ENCODE measurements at regions not wholly inside any gene's neighbourhood (a gene's known extent, or its start where the extent isn't known, plus 50 kb on each side); places are given as distances from the start of the nearest gene placed in this dataset.

DNA sequence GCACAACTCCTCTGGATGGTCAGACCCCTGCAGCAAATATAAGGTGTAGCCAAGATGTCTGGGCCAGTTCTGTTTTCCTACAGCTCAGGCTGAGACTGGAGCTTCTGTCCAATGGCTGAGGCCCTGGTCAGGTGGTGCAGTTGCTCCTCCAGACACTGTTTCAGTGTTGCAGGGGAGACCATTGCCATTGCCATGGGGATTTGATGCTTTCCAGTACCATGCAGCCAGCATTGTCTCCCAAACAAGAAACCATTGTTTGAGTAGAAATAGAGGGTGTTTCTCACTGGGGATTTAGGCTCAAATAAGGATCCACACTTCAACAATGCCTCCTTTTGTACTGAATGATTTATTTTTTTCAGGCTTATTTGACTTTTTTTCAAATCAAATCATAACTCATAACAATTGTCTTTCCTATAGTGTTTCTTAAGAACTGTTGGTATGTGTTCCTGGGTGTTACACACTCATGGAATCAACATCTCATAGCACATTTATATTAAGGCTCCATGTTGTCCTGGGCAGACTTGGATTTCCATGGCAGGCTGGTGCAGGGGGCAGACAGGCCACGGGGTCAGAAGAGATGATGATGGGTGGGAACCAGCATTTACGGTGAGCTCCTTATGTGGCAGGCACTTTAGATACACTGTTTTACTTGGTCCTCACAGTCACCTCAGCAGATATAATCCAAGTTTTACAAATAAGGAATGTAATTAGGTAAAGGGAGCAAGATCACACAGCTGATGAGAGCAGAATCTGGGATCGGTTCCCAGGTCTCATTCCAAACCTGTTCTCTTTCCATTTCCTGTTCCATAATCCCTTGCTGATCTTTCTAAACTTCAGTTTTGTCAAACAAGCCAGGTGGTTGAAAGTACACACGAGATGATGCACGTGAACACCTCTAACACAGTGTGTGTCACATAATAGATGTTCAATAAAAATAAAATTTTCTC, 95.9 kb upstream of the GNAQ start:
- H3K4me3 ChIP-seq (ENCODE audit: low read length) = no peak overlapping the region
- no peak overlapping the region for H3K27ac ChIP-seq (ENCODE audit: low read length)
- H3K27me3 ChIP-seq (replicated peaks; ENCODE audit: insufficient read depth, low read length) = no peaks in the 10 kb centered on the region
- H3K9ac ChIP-seq (ENCODE audit: low read length) = no peak overlapping the region
- DNase-seq = no peak
- no peaks in the 10 kb centered on the region for H3K79me2 ChIP-seq (ENCODE audit: low read length)
- no peaks in the 10 kb centered on the region for H3K36me3 ChIP-seq (replicated peaks; ENCODE audit: insufficient read depth, low read length)
- H3K9me3 ChIP-seq (replicated peaks; ENCODE audit: insufficient read depth, low read length) = no peaks in the 10 kb centered on the region
- no peak overlapping the region for H3K4me2 ChIP-seq (ENCODE audit: low read depth, low read length)
- H3K4me1 ChIP-seq (ENCODE audit: low read length) = no peaks in the 10 kb centered on the region
- H3K9me2 ChIP-seq (replicated peaks; ENCODE audit: insufficient read depth, low read length) = no peaks in the 10 kb centered on the region
- TF ChIP-seq, protein P1, sequence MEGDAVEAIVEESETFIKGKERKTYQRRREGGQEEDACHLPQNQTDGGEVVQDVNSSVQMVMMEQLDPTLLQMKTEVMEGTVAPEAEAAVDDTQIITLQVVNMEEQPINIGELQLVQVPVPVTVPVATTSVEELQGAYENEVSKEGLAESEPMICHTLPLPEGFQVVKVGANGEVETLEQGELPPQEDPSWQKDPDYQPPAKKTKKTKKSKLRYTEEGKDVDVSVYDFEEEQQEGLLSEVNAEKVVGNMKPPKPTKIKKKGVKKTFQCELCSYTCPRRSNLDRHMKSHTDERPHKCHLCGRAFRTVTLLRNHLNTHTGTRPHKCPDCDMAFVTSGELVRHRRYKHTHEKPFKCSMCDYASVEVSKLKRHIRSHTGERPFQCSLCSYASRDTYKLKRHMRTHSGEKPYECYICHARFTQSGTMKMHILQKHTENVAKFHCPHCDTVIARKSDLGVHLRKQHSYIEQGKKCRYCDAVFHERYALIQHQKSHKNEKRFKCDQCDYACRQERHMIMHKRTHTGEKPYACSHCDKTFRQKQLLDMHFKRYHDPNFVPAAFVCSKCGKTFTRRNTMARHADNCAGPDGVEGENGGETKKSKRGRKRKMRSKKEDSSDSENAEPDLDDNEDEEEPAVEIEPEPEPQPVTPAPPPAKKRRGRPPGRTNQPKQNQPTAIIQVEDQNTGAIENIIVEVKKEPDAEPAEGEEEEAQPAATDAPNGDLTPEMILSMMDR (IDR thresholded peaks at IDR 0.05; ENCODE audit: low read length) = no peak
- TF ChIP-seq EZH2phosphoT487 (IDR thresholded peaks at IDR 0.05; ENCODE audit: low read length) (no peak), EZH2 (optimal IDR thresholded peaks at IDR 0.05; ENCODE audit: low read depth, low read length) (no peak)
- H2AFZ ChIP-seq (ENCODE audit: low read length) = no peak overlapping the region
- no peaks in the 10 kb centered on the region for H4K20me1 ChIP-seq (ENCODE audit: insufficient read depth, low read length)
- H3F3A ChIP-seq (ENCODE audit: insufficient read depth, low read length) = no peaks in the 10 kb centered on the region

DNA sequence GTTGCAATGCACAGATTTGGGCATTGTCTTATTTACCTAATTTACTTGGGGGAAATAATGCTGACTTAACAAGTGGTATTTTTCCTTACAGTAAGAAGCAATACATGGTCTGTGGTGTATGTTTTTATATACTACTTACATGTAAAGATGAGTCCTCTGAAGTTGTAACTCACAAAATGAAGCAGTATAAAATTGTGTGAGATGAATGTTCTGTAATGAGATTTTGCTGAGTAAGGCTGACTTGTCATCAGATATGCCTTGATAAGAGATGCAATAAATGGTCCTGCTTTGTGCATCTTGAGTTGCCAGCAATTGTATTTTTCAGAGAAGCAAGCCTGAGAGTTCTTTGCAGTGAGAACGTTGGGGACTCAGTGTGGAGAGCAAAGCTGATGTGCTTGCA, 92.2 kb upstream of the GNAQ start:
- Histone ChIP-seq H3F3A (ENCODE audit: insufficient read depth, low read length) (no peaks in the 10 kb centered on the region), H3K4me3 (ENCODE audit: low read length) (no peak overlapping the region), H3K9me3 (replicated peaks; ENCODE audit: insufficient read depth, low read length) (no peaks in the 10 kb centered on the region), H3K79me2 (ENCODE audit: low read length) (no peaks in the 10 kb centered on the region), H2AFZ (ENCODE audit: low read length) (no peak overlapping the region), H3K4me2 (ENCODE audit: low read depth, low read length) (no peak overlapping the region), H4K20me1 (ENCODE audit: insufficient read depth, low read length) (no peaks in the 10 kb centered on the region), H3K4me1 (ENCODE audit: low read length) (no peaks in the 10 kb centered on the region), H3K27me3 (replicated peaks; ENCODE audit: insufficient read depth, low read length) (no peaks in the 10 kb centered on the region), H3K27ac (ENCODE audit: low read length) (no peak overlapping the region), H3K36me3 (replicated peaks; ENCODE audit: insufficient read depth, low read length) (no peaks in the 10 kb centered on the region), H3K9ac (ENCODE audit: low read length) (no peak overlapping the region), H3K9me2 (replicated peaks; ENCODE audit: insufficient read depth, low read length) (no peaks in the 10 kb centered on the region)
- TF ChIP-seq EZH2 (optimal IDR thresholded peaks at IDR 0.05; ENCODE audit: low read depth, low read length) = no peak
- TF ChIP-seq EZH2phosphoT487 (IDR thresholded peaks at IDR 0.05; ENCODE audit: low read length) = no peak
- TF ChIP-seq, protein P1 (IDR thresholded peaks at IDR 0.05; ENCODE audit: low read length) = no peak
- DNase-seq = no peak

DNA sequence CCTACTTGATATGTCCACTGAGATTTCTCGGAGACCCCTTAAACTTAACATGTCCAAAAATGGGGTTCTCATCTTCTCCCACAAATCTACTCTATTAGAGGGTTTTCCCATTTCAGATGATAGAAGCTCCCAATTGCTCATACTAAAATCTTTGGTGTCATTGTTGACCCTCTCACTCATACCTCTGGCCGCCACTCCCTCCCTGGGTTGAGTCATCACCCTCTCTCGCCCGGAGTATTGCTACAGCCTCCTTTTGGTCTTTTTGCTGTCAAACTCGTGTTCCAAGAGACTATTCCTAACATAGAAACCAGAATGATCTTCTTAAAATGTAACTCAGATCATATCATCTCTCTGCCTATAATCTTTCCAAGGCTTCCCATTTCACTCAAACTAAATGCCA, 91.0 kb upstream of the GNAQ start:
- TF ChIP-seq, protein P1 (IDR thresholded peaks at IDR 0.05; ENCODE audit: low read length) = no peak
- TF ChIP-seq EZH2phosphoT487 (IDR thresholded peaks at IDR 0.05; ENCODE audit: low read length) (no peak), EZH2 (optimal IDR thresholded peaks at IDR 0.05; ENCODE audit: low read depth, low read length) (no peak)
- no peak overlapping the region for H2AFZ ChIP-seq (ENCODE audit: low read length)
- no peaks in the 10 kb centered on the region for H3K9me2 ChIP-seq (replicated peaks; ENCODE audit: insufficient read depth, low read length)
- no peaks in the 10 kb centered on the region for H3K4me1 ChIP-seq (ENCODE audit: low read length)
- H3K4me3 ChIP-seq (ENCODE audit: low read length) = no peak overlapping the region
- no peak overlapping the region for H3K4me2 ChIP-seq (ENCODE audit: low read depth, low read length)
- no peak overlapping the region for H3K27ac ChIP-seq (ENCODE audit: low read length)
- no peak for DNase-seq
- no peak overlapping the region for H3K9ac ChIP-seq (ENCODE audit: low read length)
- H3K36me3 ChIP-seq (replicated peaks; ENCODE audit: insufficient read depth, low read length) = no peaks in the 10 kb centered on the region
- no peaks in the 10 kb centered on the region for H3F3A ChIP-seq (ENCODE audit: insufficient read depth, low read length)
- no peaks in the 10 kb centered on the region for H3K9me3 ChIP-seq (replicated peaks; ENCODE audit: insufficient read depth, low read length)
- no peaks in the 10 kb centered on the region for H4K20me1 ChIP-seq (ENCODE audit: insufficient read depth, low read length)
- H3K79me2 ChIP-seq (ENCODE audit: low read length) = no peaks in the 10 kb centered on the region
- no peaks in the 10 kb centered on the region for H3K27me3 ChIP-seq (replicated peaks; ENCODE audit: insufficient read depth, low read length)
